Renal pelvis (tissue), 1 donor: ENCODE measurements at regions not wholly inside any gene's neighbourhood (a gene's known extent, or its start where the extent isn't known, plus 50 kb on each side); places are given as distances from the start of the nearest gene placed in this dataset.

Source experiments
- DNase-seq: peaks from one replicate; pipeline ENCODE4 v3.0.0-alpha.2; 2013

GRCh38 chr1:232519186-232519585 is 110.7 kb downstream of the SIPA1L2 start:
- DNase-seq, result no peak

- no peak for DNase-seq
Measured at GRCh38 chr1:232518349-232518748, 111.6 kb downstream of the SIPA1L2 start.

- DNase-seq, result no peak
Measured at GRCh38 chr1:232517204-232517603, 112.7 kb downstream of the SIPA1L2 start.

GRCh38 chr1:232515706-232516105 is 114.2 kb downstream of the SIPA1L2 start:
- no peak for DNase-seq

GRCh38 chr1:232512712-232513111 is 117.2 kb downstream of the SIPA1L2 start:
- no peak for DNase-seq

- DNase-seq, result no peak
Measured at GRCh38 chr1:232511172-232511571, 118.8 kb downstream of the SIPA1L2 start.

GRCh38 chr1:232510367-232511110 is 119.4 kb downstream of the SIPA1L2 start:
- DNase-seq, result no peak

- no peak for DNase-seq
Measured at GRCh38 chr1:232509570-232509969, 120.4 kb downstream of the SIPA1L2 start.

- no peak for DNase-seq
Measured at GRCh38 chr1:232508130-232508701, 121.7 kb downstream of the SIPA1L2 start.

GRCh38 chr1:232507571-232507970 is 122.4 kb downstream of the SIPA1L2 start:
- no peak for DNase-seq

GRCh38 chr1:232505884-232506283 is 124.0 kb downstream of the SIPA1L2 start:
- no peak for DNase-seq

- DNase-seq, result no peak
Measured at GRCh38 chr1:232504651-232505050, 125.3 kb downstream of the SIPA1L2 start.

- DNase-seq, result no peak
Measured at GRCh38 chr1:232503497-232503896, 126.4 kb downstream of the SIPA1L2 start.

GRCh38 chr1:232501854-232502253 is 128.1 kb downstream of the SIPA1L2 start:
- DNase-seq, result no peak

- DNase-seq, result no peak
Measured at GRCh38 chr1:232499188-232499587, 130.7 kb downstream of the SIPA1L2 start.

GRCh38 chr1:232493869-232494268 is 136.1 kb downstream of the SIPA1L2 start:
- DNase-seq, result no peak

GRCh38 chr1:232489256-232489655 is 140.7 kb downstream of the SIPA1L2 start:
- DNase-seq, result no peak

- DNase-seq, result no peak
Measured at GRCh38 chr1:232487236-232487635, 142.7 kb downstream of the SIPA1L2 start.

GRCh38 chr1:232486454-232487207 is 143.3 kb downstream of the SIPA1L2 start:
- no peak for DNase-seq

GRCh38 chr1:232486006-232486405 is 143.9 kb downstream of the SIPA1L2 start:
- DNase-seq, result no peak

GRCh38 chr1:232484856-232485255 is 145.1 kb downstream of the SIPA1L2 start:
- DNase-seq, result no peak

- DNase-seq, result peak; percentile 22
Measured at GRCh38 chr1:232483826-232484225, 146.1 kb downstream of the SIPA1L2 start.

- DNase-seq, result no peak
Measured at GRCh38 chr1:232481091-232481490, 148.8 kb downstream of the SIPA1L2 start.
